Kidney (tissue), 13 donors: ENCODE measurements at regions not wholly inside any gene's neighbourhood (a gene's known extent, or its start where the extent isn't known, plus 50 kb on each side); places are given as distances from the start of the nearest gene placed in this dataset.

Experiments
- DNase-seq, 5 donors: peaks; one replicate each; pipeline ENCODE4 v3.0.0-alpha.2; 2013 to 2020
- FAIRE-seq: peaks from 2 replicates; lab custom pipeline; 2012; peaks lifted over from hg19 to GRCh38; lab: Jason Lieb, UNC
- H3K27ac ChIP-seq, 2 donors: one replicate each; pipeline ENCODE4 v1.7.0; 2013; ENCODE audit warnings: low read depth in 2 of 2, low read length in 2 of 2, inconsistent platforms in 1 of 2
- H3K27me3 ChIP-seq: one replicate; pipeline ENCODE4 v1.7.1; 2013; ENCODE audit warnings: low read length, inconsistent platforms; ENCODE audit not compliant: control insufficient read depth, insufficient read depth
- H3K36me3 ChIP-seq, 3 donors: one replicate each; pipeline versions ENCODE4 v1.7.0 to v1.7.1; 2013; ENCODE audit warnings: low read length in 3 of 3, control low read depth in 1 of 3, inconsistent platforms in 1 of 3; ENCODE audit not compliant: insufficient read depth in 3 of 3, control insufficient read depth in 2 of 3
- H3K4me1 ChIP-seq, 3 donors: one replicate each; pipeline versions ENCODE4 v1.7.0 to v1.7.1; 2013; ENCODE audit warnings: low read length in 3 of 3, inconsistent platforms in 1 of 3, low read depth in 1 of 3; ENCODE audit not compliant: control insufficient read depth in 2 of 3, insufficient read depth in 2 of 3
- H3K4me3 ChIP-seq, 3 donors: one replicate each; pipeline versions ENCODE4 v1.7.0 to v1.8.1; 2013; ENCODE audit warnings: low read length in 3 of 3, control low read depth in 1 of 3, inconsistent platforms in 1 of 3
- H3K9ac ChIP-seq, 3 donors: one replicate each; pipeline versions ENCODE4 v1.7.0 to v1.7.1; 2013; ENCODE audit warnings: low read length in 3 of 3, control low read depth in 1 of 3, inconsistent platforms in 1 of 3
- H3K9me3 ChIP-seq, 3 donors: one replicate each; pipeline versions ENCODE4 v1.7.0 to v1.7.1; 2013; ENCODE audit warnings: low read length in 3 of 3, control low read depth in 1 of 3, inconsistent platforms in 1 of 3; ENCODE audit not compliant: control insufficient read depth in 2 of 3, insufficient read depth in 1 of 3
- intact Hi-C: fragments of 100-400 bp; cut with DNase I; formaldehyde crosslinking; loops from one replicate; pipeline ENCODE4 v1.11.1; 2022
- TF ChIP-seq, protein P1 (sequence below): IDR thresholded peaks from 3 replicates; pipeline ENCODE4 v1.5.1; 2012; ENCODE audit warnings: mild to moderate bottlenecking, moderate library complexity, borderline replicate concordance; ENCODE audit not compliant: insufficient read depth; ENCODE audit errors: extremely low read depth
- donor health status: control.
- donor health status: control.
- donor health status: control.
- donor health status: control.
- donor health status: control.
- donor health status: DM: yes; HTN: yes; CAD: no.
- donor health status: Normal renal cell carcinoma (clear cell type).

- no peak overlapping the region for H3K27ac ChIP-seq
- no peaks in the 10 kb centered on the region for H3K4me1 ChIP-seq
- FAIRE-seq: no peak
- no peaks in the 10 kb centered on the region for H3K27me3 ChIP-seq
- no peaks in the 10 kb centered on the region for H3K9me3 ChIP-seq
- no peak overlapping the region for H3K4me3 ChIP-seq
- TF ChIP-seq, protein P1, sequence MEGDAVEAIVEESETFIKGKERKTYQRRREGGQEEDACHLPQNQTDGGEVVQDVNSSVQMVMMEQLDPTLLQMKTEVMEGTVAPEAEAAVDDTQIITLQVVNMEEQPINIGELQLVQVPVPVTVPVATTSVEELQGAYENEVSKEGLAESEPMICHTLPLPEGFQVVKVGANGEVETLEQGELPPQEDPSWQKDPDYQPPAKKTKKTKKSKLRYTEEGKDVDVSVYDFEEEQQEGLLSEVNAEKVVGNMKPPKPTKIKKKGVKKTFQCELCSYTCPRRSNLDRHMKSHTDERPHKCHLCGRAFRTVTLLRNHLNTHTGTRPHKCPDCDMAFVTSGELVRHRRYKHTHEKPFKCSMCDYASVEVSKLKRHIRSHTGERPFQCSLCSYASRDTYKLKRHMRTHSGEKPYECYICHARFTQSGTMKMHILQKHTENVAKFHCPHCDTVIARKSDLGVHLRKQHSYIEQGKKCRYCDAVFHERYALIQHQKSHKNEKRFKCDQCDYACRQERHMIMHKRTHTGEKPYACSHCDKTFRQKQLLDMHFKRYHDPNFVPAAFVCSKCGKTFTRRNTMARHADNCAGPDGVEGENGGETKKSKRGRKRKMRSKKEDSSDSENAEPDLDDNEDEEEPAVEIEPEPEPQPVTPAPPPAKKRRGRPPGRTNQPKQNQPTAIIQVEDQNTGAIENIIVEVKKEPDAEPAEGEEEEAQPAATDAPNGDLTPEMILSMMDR: no peak
- no peak for DNase-seq
- H3K36me3 ChIP-seq: no peaks in the 10 kb centered on the region
- intact Hi-C loops: no loop called here
- H3K9ac ChIP-seq: no peak overlapping the region
Measured at GRCh38 chr3:163562625-163563024, 1515.7 kb downstream of the SI start.

GRCh38 chr3:163561151-163561550, 1517.1 kb downstream of the SI start:
- intact Hi-C loops: no loop called here
- H3K36me3 ChIP-seq: no peaks in the 10 kb centered on the region
- no peak for FAIRE-seq
- no peaks in the 10 kb centered on the region for H3K4me1 ChIP-seq
- TF ChIP-seq, protein P1: no peak
- H3K9me3 ChIP-seq: no peaks in the 10 kb centered on the region
- DNase-seq: no peak
- H3K27me3 ChIP-seq: no peaks in the 10 kb centered on the region
- H3K27ac ChIP-seq: no peak overlapping the region
- H3K9ac ChIP-seq: no peak overlapping the region
- H3K4me3 ChIP-seq: no peak overlapping the region

DNA sequence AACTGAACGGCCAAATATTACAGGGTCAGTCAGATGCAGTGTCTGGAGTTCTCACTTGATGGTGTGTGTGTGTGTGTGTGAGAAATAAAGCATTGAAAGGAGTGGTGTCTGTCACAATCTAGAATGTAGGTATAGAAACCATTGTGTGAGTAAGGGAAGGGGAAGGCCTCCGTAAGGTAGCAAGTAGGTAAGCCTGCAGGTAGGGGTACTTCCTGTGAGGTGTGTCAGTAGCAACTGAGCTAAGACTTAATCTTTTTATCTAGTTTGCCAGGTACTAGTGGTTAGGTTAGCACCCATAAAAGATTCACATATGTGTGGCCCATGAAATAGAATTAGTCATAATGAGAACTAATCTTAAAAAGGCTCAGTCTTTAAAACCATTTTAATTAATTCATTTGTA, 1517.8 kb downstream of the SI start:
- TF ChIP-seq, protein P1: no peak
- Histone ChIP-seq H3K9me3 (no peaks in the 10 kb centered on the region), H3K27me3 (no peaks in the 10 kb centered on the region), H3K27ac (no peak overlapping the region), H3K36me3 (no peaks in the 10 kb centered on the region), H3K4me3 (no peak overlapping the region), H3K9ac (no peak overlapping the region), H3K4me1 (no peaks in the 10 kb centered on the region)
- intact Hi-C loops: no loop called here
- FAIRE-seq (no peak), DNase-seq (no peak)

GRCh38 chr3:163556813-163557523, 1521.3 kb downstream of the SI start:
- FAIRE-seq (no peak), DNase-seq (no peak)
- Histone ChIP-seq H3K4me3 (no peak overlapping the region), H3K9ac (no peak overlapping the region), H3K9me3 (no peaks in the 10 kb centered on the region), H3K27me3 (no peaks in the 10 kb centered on the region), H3K27ac (no peak overlapping the region), H3K36me3 (no peaks in the 10 kb centered on the region), H3K4me1 (no peaks in the 10 kb centered on the region)
- intact Hi-C loops: no loop called here
- TF ChIP-seq, protein P1: no peak
